GM10248 (cell line): ENCODE measurements at regions not wholly inside any gene's neighbourhood (a gene's known extent, or its start where the extent isn't known, plus 50 kb on each side); places are given as distances from the start of the nearest gene placed in this dataset.

Experiments used
- CTCF ChIA-PET: fragments of 300-600 bp; sonication (Branson Sonifier 250); formaldehyde crosslinking; extraction: SDS; loops from one replicate; lab custom pipeline; 2021; ENCODE audit warnings: antibody characterized with exemption; lab: Yijun Ruan, JAX
- POLR2A ChIA-PET: fragments of 350-650 bp; sonication (Branson Sonifier 250); formaldehyde crosslinking; extraction: SDS; loops from one replicate; lab custom pipeline; 2020; ENCODE audit warnings: antibody characterized with exemption; lab: Yijun Ruan, JAX
- DNase-seq: peaks from one replicate; pipeline ENCODE4 v3.0.0; 2012; ENCODE audit errors: extremely low spot score
- CTCF ChIP-seq: IDR thresholded peaks from 2 replicates; pipeline ENCODE4 v1.5.1; 2012; ENCODE audit warnings: mild to moderate bottlenecking, low read depth; ENCODE audit errors: extremely low read depth, missing control alignments, control extremely low read depth

GRCh38 chr2:118269408-118270051 is 181.3 kb downstream of the INSIG2 start:
- CTCF ChIA-PET = interaction anchor here (0.6 to 3.5 kb wide), 7 partner anchors 8 to 247 kb away, joined by 3 to 12 read pairs (median 4); no protein-coding TSS in a partner anchor
- DNase-seq = no peak
- TF ChIP-seq CTCF = no peak
- POLR2A ChIA-PET = no interaction called here

- CTCF ChIA-PET = interaction anchor here (1.1 to 3.5 kb wide), 6 partner anchors 11 to 47 kb away, joined by 3 to 12 read pairs (median 4); no protein-coding TSS in a partner anchor
- no peak for DNase-seq
Observed at GRCh38 chr2:118268268-118268667, 180.0 kb downstream of the INSIG2 start.

GRCh38 chr2:118265873-118266455 is 177.7 kb downstream of the INSIG2 start:
- ChIA-PET POLR2A (no interaction called here), CTCF (interaction anchor here (1.1 to 2.1 kb wide), 2 partner anchors 17 to 44 kb away, joined by 3 to 9 read pairs; no protein-coding TSS in a partner anchor)
- DNase-seq = no peak
- TF ChIP-seq CTCF = no peak

More at GRCh38 chr2:118268268-118268667, 180.0 kb downstream of the INSIG2 start:
- POLR2A ChIA-PET = interaction anchor here (0.5 kb wide), 1 partner anchor 165 kb away, joined by 3 read pairs; no protein-coding TSS in a partner anchor
- no peak for TF ChIP-seq CTCF

GRCh38 chr2:118264232-118264990 is 176.1 kb downstream of the INSIG2 start:
- no peak for DNase-seq
- ChIA-PET POLR2A (no interaction called here), CTCF (interaction anchor here (0.8 to 2.1 kb wide), 3 partner anchors 8 to 43 kb away, joined by 3 to 9 read pairs (median 3); no protein-coding TSS in a partner anchor)
- TF ChIP-seq CTCF = no peak

GRCh38 chr2:118257696-118258095 is 169.4 kb downstream of the INSIG2 start:
- TF ChIP-seq CTCF = no peak
- ChIA-PET POLR2A (no interaction called here), CTCF (no interaction called here)
- DNase-seq = no peak

- no peak for TF ChIP-seq CTCF
- POLR2A ChIA-PET = no interaction called here
- no peak for DNase-seq
- CTCF ChIA-PET = interaction anchor here (1.0 kb wide), 1 partner anchor 9 kb away, joined by 3 read pairs; no protein-coding TSS in a partner anchor
Observed at GRCh38 chr2:118255771-118256372, 167.6 kb downstream of the INSIG2 start.
